GM12891 (cell line): ENCODE measurements at regions not wholly inside any gene's neighbourhood (a gene's known extent, or its start where the extent isn't known, plus 50 kb on each side); places are given as distances from the start of the nearest gene placed in this dataset.

Experiments
- DNase-seq: peaks from one replicate; pipeline ENCODE4 v3.0.0; 2011; ENCODE audit warnings: low spot score; ENCODE audit not compliant: insufficient read length
- FAIRE-seq: peaks from 2 replicates; lab custom pipeline; 2011; peaks lifted over from hg19 to GRCh38; lab: Jason Lieb, UNC
- PAX5 ChIP-seq: IDR thresholded peaks from 2 replicates; pipeline ENCODE4 v1.6.1; 2011; ENCODE audit warnings: low read length, moderate library complexity, mild to moderate bottlenecking; ENCODE audit not compliant: insufficient read depth, severe bottlenecking
- POLR2A ChIP-seq: IDR thresholded peaks from 2 replicates; pipeline ENCODE4 v1.6.1; 2011; ENCODE audit warnings: low read depth, low read length, control low read depth
- POLR2AphosphoS5 ChIP-seq: IDR thresholded peaks from 2 replicates; pipeline ENCODE4 v1.6.1; 2011; ENCODE audit warnings: low read depth, low read length, control low read depth
- POU2F2 ChIP-seq: IDR thresholded peaks from 2 replicates; pipeline ENCODE4 v1.6.1; 2011; ENCODE audit warnings: low read depth, mild to moderate bottlenecking, control low read depth, low read length, moderate library complexity
- SPI1 ChIP-seq: IDR thresholded peaks from 2 replicates; pipeline ENCODE4 v1.6.1; 2011; ENCODE audit warnings: low read depth, low read length, control low read depth
- TAF1 ChIP-seq: IDR thresholded peaks from 2 replicates; pipeline ENCODE4 v1.6.1; 2011; ENCODE audit warnings: low read depth, low read length, control low read depth

GRCh38 chr13:73996569-73996968, 137.6 kb downstream of the KLF12 start:
- no peak for DNase-seq

GRCh38 chr13:73995736-73996135, 138.5 kb downstream of the KLF12 start:
- TF ChIP-seq POLR2AphosphoS5 (no peak), PAX5 (no peak), POU2F2 (no peak), POLR2A (no peak), TAF1 (no peak), SPI1 (no peak)
- DNase-seq (no peak), FAIRE-seq (no peak)

More at GRCh38 chr13:73996569-73996968, 137.6 kb downstream of the KLF12 start:
- no peak for FAIRE-seq
- TF ChIP-seq POU2F2 (no peak), TAF1 (no peak), PAX5 (no peak), POLR2A (no peak), SPI1 (no peak), POLR2AphosphoS5 (no peak)

GRCh38 chr13:73993661-73994060, 140.5 kb downstream of the KLF12 start:
- DNase-seq: no peak
- no peak for FAIRE-seq
- no peak for TF ChIP-seq POU2F2
- TF ChIP-seq TAF1: no peak
- TF ChIP-seq POLR2A: no peak
- TF ChIP-seq POLR2AphosphoS5: no peak

GRCh38 chr13:73991884-73992283, 142.3 kb downstream of the KLF12 start:
- no peak for FAIRE-seq
- no peak for DNase-seq

GRCh38 chr13:73991384-73991783, 142.8 kb downstream of the KLF12 start:
- FAIRE-seq (no peak), DNase-seq (no peak)
- no peak for TF ChIP-seq TAF1
- TF ChIP-seq SPI1: no peak
- no peak for TF ChIP-seq POLR2A
- TF ChIP-seq POU2F2: no peak
- TF ChIP-seq POLR2AphosphoS5: no peak

More at GRCh38 chr13:73991884-73992283, 142.3 kb downstream of the KLF12 start:
- TF ChIP-seq POLR2A (no peak), POLR2AphosphoS5 (no peak), SPI1 (no peak), POU2F2 (no peak), PAX5 (no peak), TAF1 (no peak)

GRCh38 chr13:73989244-73989843, 144.9 kb downstream of the KLF12 start:
- TF ChIP-seq SPI1: no peak
- no peak for TF ChIP-seq TAF1
- DNase-seq (no peak), FAIRE-seq (no peak)

GRCh38 chr13:73988461-73988860, 145.7 kb downstream of the KLF12 start:
- no peak for FAIRE-seq
- DNase-seq: no peak
- TF ChIP-seq POU2F2 (no peak), POLR2AphosphoS5 (no peak), PAX5 (no peak), TAF1 (no peak), POLR2A (no peak), SPI1 (no peak)

GRCh38 chr13:73987618-73988017, 146.6 kb downstream of the KLF12 start:
- DNase-seq (no peak), FAIRE-seq (no peak)
- TF ChIP-seq SPI1: peak; percentile 77
- TF ChIP-seq TAF1: no peak

GRCh38 chr13:73985783-73986182, 148.4 kb downstream of the KLF12 start:
- no peak for TF ChIP-seq SPI1
- no peak for TF ChIP-seq POLR2A
- FAIRE-seq (no peak), DNase-seq (no peak)

GRCh38 chr13:73984949-73985691, 149.1 kb downstream of the KLF12 start:
- no peak for TF ChIP-seq POU2F2
- TF ChIP-seq SPI1: no peak
- no peak for TF ChIP-seq POLR2AphosphoS5
- TF ChIP-seq TAF1: no peak
- no peak for TF ChIP-seq POLR2A
- no peak for TF ChIP-seq PAX5
- DNase-seq (no peak), FAIRE-seq (no peak)

- FAIRE-seq: no peak
- no peak for TF ChIP-seq POLR2AphosphoS5
These were observed 150.0 kb downstream of the KLF12 start for GRCh38 chr13:73984201-73984600.

More at GRCh38 chr13:73984201-73984600, 150.0 kb downstream of the KLF12 start:
- DNase-seq: no peak
